ENCODE measurements at regions not wholly inside any gene's neighbourhood (a gene's known extent, or its start where the extent isn't known, plus 50 kb on each side); places are given as distances from the start of the nearest gene placed in this dataset.
"Not testable (repeated sequence)": the region's sequence is repeated elsewhere in the genome, so short reads cannot be mapped to it uniquely, and the experiment has no call there.

- TF ChIP-seq CTCF (IDR thresholded peaks at IDR 0.05); POLR2AphosphoS5 (IDR thresholded peaks at IDR 0.05); POLR2A (IDR thresholded peaks at IDR 0.05; ENCODE audit: low read depth); EP300 (IDR thresholded peaks at IDR 0.05): not testable (repeated sequence)
These were observed 157.7 kb downstream of the SH3BP4 start for GRCh38 chr2:235109561-235109960.
